Hypothalamus (tissue), 51 donors: ENCODE measurements at regions not wholly inside any gene's neighbourhood (a gene's known extent, or its start where the extent isn't known, plus 50 kb on each side); places are given as distances from the start of the nearest gene placed in this dataset.

Experiments used
- DNase-seq, 51 donors: peaks; one replicate each; lab custom pipeline; 2025; lab: John Stamatoyannopoulos, UW

GRCh38 chr17:77756028-77756427 lies 202.5 kb upstream of the TNRC6C start:
- DNase-seq, result no peak

GRCh38 chr17:77756846-77757560 lies 201.5 kb upstream of the TNRC6C start:
- DNase-seq, result no peak

GRCh38 chr17:77757561-77757898 lies 201.0 kb upstream of the TNRC6C start:
- no peak for DNase-seq

GRCh38 chr17:77763023-77763422 lies 195.5 kb upstream of the TNRC6C start:
- DNase-seq, result no peak

GRCh38 chr17:77763575-77763974 lies 194.9 kb upstream of the TNRC6C start:
- DNase-seq, result no peak

- no peak for DNase-seq
These were observed 193.2 kb upstream of the TNRC6C start for GRCh38 chr17:77765292-77765691.

GRCh38 chr17:77767148-77767547 lies 191.4 kb upstream of the TNRC6C start:
- no peak for DNase-seq

- DNase-seq, result no peak
These were observed 190.2 kb upstream of the TNRC6C start for GRCh38 chr17:77768248-77768852.

GRCh38 chr17:77769215-77769614 lies 189.3 kb upstream of the TNRC6C start:
- DNase-seq, result no peak

- no peak for DNase-seq
These were observed 188.7 kb upstream of the TNRC6C start for GRCh38 chr17:77769762-77770161.

- no peak for DNase-seq
These were observed 188.0 kb upstream of the TNRC6C start for GRCh38 chr17:77770331-77771105.

- no peak for DNase-seq
These were observed 187.4 kb upstream of the TNRC6C start for GRCh38 chr17:77771145-77771544.

GRCh38 chr17:77771587-77771986 lies 186.9 kb upstream of the TNRC6C start:
- DNase-seq, result no peak

GRCh38 chr17:77771998-77772397 lies 186.5 kb upstream of the TNRC6C start:
- DNase-seq, result no peak

- peak in 5 of 51 donors; percentile 7 to 24 (median 12) for DNase-seq
These were observed 186.0 kb upstream of the TNRC6C start for GRCh38 chr17:77772461-77772897.

- DNase-seq, result no peak
These were observed 185.6 kb upstream of the TNRC6C start for GRCh38 chr17:77772899-77773358.

- DNase-seq, result no peak
These were observed 184.3 kb upstream of the TNRC6C start for GRCh38 chr17:77774182-77774581.

GRCh38 chr17:77778636-77779489 lies 179.6 kb upstream of the TNRC6C start:
- peak; percentile 26 to 97 (median 88) for DNase-seq

GRCh38 chr17:77779711-77780539 lies 178.6 kb upstream of the TNRC6C start:
- DNase-seq, result peak in 35 of 51 donors; percentile 17 to 71 (median 46)

GRCh38 chr17:77781536-77781935 lies 177.0 kb upstream of the TNRC6C start:
- no peak for DNase-seq
